A549 (cell line): ENCODE measurements at regions not wholly inside any gene's neighbourhood (a gene's known extent, or its start where the extent isn't known, plus 50 kb on each side); places are given as distances from the start of the nearest gene placed in this dataset.

ENCODE experiments used
- CEBPB ChIP-seq, 2 experiments: fragments of >200 bp in 1 of 2; sonication (Bioruptor Twin) in 1 of 2; formaldehyde crosslinking in 1 of 2; IDR thresholded peaks; 2 replicates each; pipeline ENCODE4 v1.6.1; 2012 to 2016
- CHD2 ChIP-seq: fragments of 150-350 bp; IDR thresholded peaks from 2 replicates; pipeline ENCODE4 v1.6.1; 2014; ENCODE audit warnings: low read length; ENCODE audit not compliant: partially characterized antibody
- EP300 ChIP-seq, 2 experiments: fragments of >200 bp; sonication (Bioruptor Twin); formaldehyde crosslinking; IDR thresholded peaks; 2 replicates in 1 of 2; 3 replicates in 1 of 2; pipeline ENCODE4 v1.6.1; 2016 to 2017
- FOXS1 ChIP-seq: fragments of 250-450 bp; sonication (Bioruptor Pico); IDR thresholded peaks from 2 replicates; pipeline ENCODE4 v1.5.0; 2020; ENCODE audit warnings: mild to moderate bottlenecking, moderate library complexity
- JUNB ChIP-seq: fragments of >200 bp; sonication (Bioruptor Twin); formaldehyde crosslinking; IDR thresholded peaks from 2 replicates; pipeline ENCODE4 v1.6.1; 2016
- NFE2L2 ChIP-seq: fragments of 150-350 bp; conservative IDR thresholded peaks from 2 replicates; pipeline ENCODE4 v1.6.1; 2014; ENCODE audit warnings: low read length
- POLR2A ChIP-seq: IDR thresholded peaks from 2 replicates; pipeline ENCODE4 v1.6.1; 2012; ENCODE audit warnings: mild to moderate bottlenecking, low read length
- RAD21 ChIP-seq, 2 experiments: fragments of >200 bp in 1 of 2; sonication (Bioruptor Twin) in 1 of 2; formaldehyde crosslinking in 1 of 2; IDR thresholded peaks in 1 of 2; conservative IDR thresholded peaks in 1 of 2; 2 replicates in 1 of 2; 3 replicates in 1 of 2; pipeline ENCODE4 v1.6.1; 2012 to 2018; ENCODE audit warnings: inconsistent platforms in 1 of 2
- SMC3 ChIP-seq: fragments of >200 bp; sonication (Bioruptor Twin); formaldehyde crosslinking; IDR thresholded peaks from 3 replicates; pipeline ENCODE4 v1.6.1; 2018; ENCODE audit warnings: inconsistent platforms
- TP53 ChIP-seq: fragments of 250-450 bp; sonication (Bioruptor Pico); IDR thresholded peaks from 2 replicates; pipeline ENCODE4 v1.5.0; 2021; ENCODE audit warnings: mild to moderate bottlenecking, moderate library complexity
- TF ChIP-seq, protein P1 (sequence below): fragments of >200 bp; sonication (Bioruptor Twin); formaldehyde crosslinking; IDR thresholded peaks from 3 replicates; pipeline ENCODE4 v1.5.1; 2016
- TF ChIP-seq, protein P2 (sequence below): fragments of 200-600 bp; sonication (generic); IDR thresholded peaks from 2 replicates; pipeline ENCODE4 v1.6.1; 2016; ENCODE audit warnings: antibody characterized with exemption, mild to moderate bottlenecking, moderate library complexity

DNA sequence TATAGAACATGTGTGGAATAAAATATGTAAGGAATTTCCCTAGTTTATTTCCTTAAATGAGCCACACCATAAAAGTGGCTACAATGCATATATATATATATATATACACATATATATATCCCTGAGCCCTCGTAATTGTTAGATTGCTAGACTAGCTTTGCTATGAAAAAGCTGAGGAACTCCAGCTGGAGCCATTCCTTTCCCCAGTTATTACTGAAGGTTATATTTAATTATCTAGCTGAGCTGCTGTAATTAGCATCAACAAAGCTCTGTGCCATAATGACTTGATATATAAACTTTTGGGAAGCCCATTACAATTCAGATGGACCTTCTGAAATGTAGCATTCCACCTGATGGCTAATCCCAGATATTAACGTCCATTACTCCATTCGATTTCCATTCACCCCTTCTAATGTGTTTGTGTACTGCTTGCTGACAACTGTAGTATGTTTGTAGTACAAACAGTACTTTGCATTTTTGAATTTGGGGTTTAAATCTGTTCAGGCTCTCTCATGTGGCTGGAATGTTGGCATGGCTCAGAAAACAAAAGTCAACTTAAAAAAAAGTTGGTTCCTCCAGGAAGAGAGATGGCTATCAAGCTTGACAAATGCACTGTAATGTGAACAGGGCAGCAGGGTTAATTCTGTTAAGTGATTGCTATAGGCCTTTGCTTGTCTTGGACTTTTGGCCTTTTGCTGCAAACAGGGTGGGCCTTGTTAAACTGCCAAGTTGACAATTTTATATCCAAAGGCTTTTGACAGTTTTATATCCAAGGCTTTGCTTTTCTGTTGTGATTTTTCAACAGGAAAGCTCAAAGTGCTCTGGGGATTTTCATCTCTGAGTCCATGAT is 170.0 kb downstream of the LTN1 start:
- TF ChIP-seq, protein P1, sequence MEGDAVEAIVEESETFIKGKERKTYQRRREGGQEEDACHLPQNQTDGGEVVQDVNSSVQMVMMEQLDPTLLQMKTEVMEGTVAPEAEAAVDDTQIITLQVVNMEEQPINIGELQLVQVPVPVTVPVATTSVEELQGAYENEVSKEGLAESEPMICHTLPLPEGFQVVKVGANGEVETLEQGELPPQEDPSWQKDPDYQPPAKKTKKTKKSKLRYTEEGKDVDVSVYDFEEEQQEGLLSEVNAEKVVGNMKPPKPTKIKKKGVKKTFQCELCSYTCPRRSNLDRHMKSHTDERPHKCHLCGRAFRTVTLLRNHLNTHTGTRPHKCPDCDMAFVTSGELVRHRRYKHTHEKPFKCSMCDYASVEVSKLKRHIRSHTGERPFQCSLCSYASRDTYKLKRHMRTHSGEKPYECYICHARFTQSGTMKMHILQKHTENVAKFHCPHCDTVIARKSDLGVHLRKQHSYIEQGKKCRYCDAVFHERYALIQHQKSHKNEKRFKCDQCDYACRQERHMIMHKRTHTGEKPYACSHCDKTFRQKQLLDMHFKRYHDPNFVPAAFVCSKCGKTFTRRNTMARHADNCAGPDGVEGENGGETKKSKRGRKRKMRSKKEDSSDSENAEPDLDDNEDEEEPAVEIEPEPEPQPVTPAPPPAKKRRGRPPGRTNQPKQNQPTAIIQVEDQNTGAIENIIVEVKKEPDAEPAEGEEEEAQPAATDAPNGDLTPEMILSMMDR = no peak
- TF ChIP-seq JUNB (no peak), EP300 (IDR thresholded peaks at IDR 0.05) (no peak), POLR2A (no peak), RAD21 (conservative IDR thresholded peaks at IDR 0.05 in 1 of 2, IDR thresholded peaks at IDR 0.05 in 1 of 2) (no peak), TP53 (CRISPR knock-in tag) (no peak), CHD2 (no peak), CEBPB (IDR thresholded peaks at IDR 0.05) (no peak), FOXS1 (CRISPR knock-in tag) (no peak), SMC3 (no peak), NFE2L2 (no peak)
- TF ChIP-seq, protein P2, sequence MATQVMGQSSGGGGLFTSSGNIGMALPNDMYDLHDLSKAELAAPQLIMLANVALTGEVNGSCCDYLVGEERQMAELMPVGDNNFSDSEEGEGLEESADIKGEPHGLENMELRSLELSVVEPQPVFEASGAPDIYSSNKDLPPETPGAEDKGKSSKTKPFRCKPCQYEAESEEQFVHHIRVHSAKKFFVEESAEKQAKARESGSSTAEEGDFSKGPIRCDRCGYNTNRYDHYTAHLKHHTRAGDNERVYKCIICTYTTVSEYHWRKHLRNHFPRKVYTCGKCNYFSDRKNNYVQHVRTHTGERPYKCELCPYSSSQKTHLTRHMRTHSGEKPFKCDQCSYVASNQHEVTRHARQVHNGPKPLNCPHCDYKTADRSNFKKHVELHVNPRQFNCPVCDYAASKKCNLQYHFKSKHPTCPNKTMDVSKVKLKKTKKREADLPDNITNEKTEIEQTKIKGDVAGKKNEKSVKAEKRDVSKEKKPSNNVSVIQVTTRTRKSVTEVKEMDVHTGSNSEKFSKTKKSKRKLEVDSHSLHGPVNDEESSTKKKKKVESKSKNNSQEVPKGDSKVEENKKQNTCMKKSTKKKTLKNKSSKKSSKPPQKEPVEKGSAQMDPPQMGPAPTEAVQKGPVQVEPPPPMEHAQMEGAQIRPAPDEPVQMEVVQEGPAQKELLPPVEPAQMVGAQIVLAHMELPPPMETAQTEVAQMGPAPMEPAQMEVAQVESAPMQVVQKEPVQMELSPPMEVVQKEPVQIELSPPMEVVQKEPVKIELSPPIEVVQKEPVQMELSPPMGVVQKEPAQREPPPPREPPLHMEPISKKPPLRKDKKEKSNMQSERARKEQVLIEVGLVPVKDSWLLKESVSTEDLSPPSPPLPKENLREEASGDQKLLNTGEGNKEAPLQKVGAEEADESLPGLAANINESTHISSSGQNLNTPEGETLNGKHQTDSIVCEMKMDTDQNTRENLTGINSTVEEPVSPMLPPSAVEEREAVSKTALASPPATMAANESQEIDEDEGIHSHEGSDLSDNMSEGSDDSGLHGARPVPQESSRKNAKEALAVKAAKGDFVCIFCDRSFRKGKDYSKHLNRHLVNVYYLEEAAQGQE = no peak
